Mesenteric fat pad (tissue), 1 donor: ENCODE measurements at regions not wholly inside any gene's neighbourhood (a gene's known extent, or its start where the extent isn't known, plus 50 kb on each side); places are given as distances from the start of the nearest gene placed in this dataset.
"Not testable (repeated sequence)": the region's sequence is repeated elsewhere in the genome, so short reads cannot be mapped to it uniquely, and the experiment has no call there.

ENCODE experiments used
- DNase-seq: peaks from one replicate; pipeline ENCODE4 v3.0.0-alpha.2; 2020; ENCODE audit warnings: low spot score
- donor health status: DM: yes; HTN: yes; CAD: no.

DNA sequence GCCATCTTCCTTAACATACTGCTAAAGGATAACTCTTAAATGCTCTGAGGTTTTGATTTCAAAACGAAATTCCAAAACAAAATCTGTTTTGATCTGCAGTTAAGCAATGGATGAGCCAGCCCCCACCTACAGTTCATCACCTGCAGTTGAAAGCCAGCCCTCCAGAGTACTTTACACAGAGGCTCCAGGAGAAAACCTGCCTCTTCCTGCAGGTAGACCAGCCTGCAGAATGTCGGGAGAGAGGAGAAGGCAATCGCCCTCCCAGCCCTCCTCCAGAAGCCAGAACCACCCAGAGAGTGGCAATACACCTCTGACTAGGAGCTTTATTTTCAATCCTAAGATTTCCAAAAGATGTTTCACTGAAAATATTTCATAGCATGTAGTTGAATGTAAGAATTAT, 798.1 kb downstream of the GATA3 start:
- no peak for DNase-seq

- no peak for DNase-seq
Measured at GRCh38 chr10:8853048-8853447, 798.6 kb downstream of the GATA3 start.

- not testable (repeated sequence) for DNase-seq
Measured at GRCh38 chr10:8868924-8869323, 814.4 kb downstream of the GATA3 start.

GRCh38 chr10:8873310-8873709, 818.8 kb downstream of the GATA3 start:
- DNase-seq = no peak

GRCh38 chr10:8874268-8874667, 819.8 kb downstream of the GATA3 start:
- DNase-seq = no peak

- no peak for DNase-seq
Measured at GRCh38 chr10:8874972-8875371, 820.5 kb downstream of the GATA3 start.

GRCh38 chr10:8876171-8876570, 821.7 kb downstream of the GATA3 start:
- DNase-seq = no peak

GRCh38 chr10:8889538-8889937, 835.0 kb downstream of the GATA3 start:
- no peak for DNase-seq

DNA sequence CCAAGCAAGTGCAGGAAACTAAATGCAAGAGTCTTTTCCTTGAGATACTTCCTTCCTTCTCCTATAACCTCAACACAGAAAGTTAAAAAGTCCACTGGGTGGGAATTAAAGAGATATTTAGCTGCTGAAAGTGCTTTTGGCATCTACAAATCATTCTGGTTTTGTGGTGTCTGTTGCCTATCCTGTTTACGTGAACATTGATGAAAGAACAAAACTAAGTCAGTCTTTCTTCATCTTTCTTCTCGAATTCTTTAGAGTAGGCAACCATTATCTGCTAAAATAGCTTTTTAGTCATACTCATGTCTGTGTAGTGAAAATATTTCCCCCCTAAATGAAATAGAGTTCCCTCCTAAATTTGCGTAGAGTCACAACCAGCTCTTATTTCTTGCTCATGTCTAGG, 838.6 kb downstream of the GATA3 start:
- no peak for DNase-seq

DNA sequence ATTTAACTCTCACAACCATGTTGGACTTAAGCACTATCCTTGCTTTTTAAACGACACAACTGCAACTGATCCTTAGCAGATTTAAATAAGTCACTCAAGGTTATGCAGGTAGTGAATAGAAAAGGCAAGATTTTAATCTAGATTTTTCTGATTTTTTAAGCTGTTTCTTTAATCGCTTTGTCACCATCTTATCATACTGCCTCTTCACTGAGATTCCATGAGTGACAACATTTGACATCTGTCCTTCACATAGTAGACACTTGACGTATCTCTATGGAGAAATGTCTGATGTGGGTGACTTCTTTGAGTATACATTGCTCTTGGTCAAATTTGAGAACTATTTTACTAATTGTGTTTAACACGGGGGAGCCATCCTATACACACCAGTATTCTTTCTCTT, 839.7 kb downstream of the GATA3 start:
- DNase-seq = no peak

DNA sequence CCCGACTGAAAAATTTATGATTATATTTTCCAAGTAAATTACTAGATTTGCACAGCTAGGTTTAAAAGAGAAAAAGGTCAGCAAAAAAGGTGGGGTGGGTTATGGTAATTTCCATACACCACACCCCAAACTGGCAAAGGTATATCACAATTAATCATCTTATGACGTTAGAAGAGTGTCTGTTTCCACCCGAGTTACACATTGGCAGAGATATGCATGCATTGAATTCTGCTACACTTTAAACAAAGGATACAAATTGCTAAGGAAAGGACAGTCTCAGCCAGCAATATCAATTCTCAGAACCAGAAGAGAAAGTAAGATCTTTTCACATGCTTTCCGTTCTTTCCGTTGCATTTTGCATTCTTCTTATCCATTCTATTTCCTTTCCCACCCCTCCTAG, 843.3 kb downstream of the GATA3 start:
- DNase-seq = no peak

GRCh38 chr10:8898745-8899330, 844.4 kb downstream of the GATA3 start:
- DNase-seq = no peak

GRCh38 chr10:8902926-8903325, 848.4 kb downstream of the GATA3 start:
- DNase-seq = no peak

- no peak for DNase-seq
Measured at GRCh38 chr10:8908013-8908412, 853.5 kb downstream of the GATA3 start.

GRCh38 chr10:8910314-8910713, 855.8 kb downstream of the GATA3 start:
- no peak for DNase-seq

DNA sequence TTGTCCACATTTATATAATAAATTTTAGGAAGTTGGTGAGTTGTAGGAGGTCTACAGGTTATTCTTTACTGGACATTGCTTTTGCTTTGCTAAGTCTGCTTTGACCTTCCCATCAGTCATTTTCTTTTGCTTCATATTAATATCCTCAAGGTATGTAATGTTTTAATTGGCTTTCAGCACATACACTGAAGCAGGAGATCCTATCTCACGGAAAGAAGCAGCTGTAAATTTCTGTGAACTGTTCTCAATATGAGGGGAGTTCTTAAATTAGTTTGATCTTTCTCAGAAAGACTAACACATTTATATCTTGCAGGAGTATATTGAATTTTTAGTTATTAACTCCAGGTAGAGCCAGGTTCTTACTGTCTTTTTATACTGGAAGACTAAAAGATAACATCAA, 856.5 kb downstream of the GATA3 start:
- no peak for DNase-seq

- no peak for DNase-seq
Measured at GRCh38 chr10:8912108-8912507, 857.6 kb downstream of the GATA3 start.

DNA sequence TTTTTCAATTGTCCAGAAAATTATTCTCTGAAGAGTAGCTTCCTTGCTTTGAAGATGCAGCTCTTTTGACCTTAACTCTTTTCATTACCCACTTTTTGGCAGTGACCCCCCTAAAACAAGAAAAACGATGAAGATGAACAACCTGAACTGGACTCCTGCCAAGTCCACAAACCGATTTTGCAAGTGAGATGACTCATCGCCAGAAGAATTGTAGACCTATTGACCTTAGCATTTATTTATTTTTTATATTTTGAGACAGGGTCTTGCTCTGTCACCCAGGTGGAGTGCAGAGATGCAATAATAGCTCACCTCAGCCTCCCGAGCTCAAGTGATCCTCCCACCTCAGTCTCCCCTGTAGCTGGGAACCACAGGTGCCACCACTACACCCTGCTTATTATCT, 859.2 kb downstream of the GATA3 start:
- no peak for DNase-seq

GRCh38 chr10:8919280-8919679, 864.8 kb downstream of the GATA3 start:
- DNase-seq = no peak

GRCh38 chr10:8921568-8921967, 867.1 kb downstream of the GATA3 start:
- no peak for DNase-seq

DNA sequence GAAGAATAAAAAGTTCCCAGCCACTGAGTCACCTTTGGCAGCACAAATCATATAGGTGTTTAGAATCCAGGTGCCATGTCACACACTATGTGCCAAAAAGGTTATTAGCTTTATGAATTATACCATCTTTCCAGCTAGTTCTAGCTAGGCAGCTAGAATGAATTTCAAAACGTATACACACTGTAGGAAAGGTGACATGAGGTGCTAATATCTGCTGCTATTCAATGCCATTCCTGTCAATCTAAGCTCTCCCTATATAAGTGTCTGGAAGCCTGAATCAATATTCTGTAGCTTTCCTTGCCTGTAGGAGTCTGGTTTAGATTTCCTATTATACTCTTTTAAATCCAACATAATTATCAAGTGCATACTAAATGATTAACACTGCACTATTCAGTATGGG, 868.6 kb downstream of the GATA3 start:
- DNase-seq = no peak

DNA sequence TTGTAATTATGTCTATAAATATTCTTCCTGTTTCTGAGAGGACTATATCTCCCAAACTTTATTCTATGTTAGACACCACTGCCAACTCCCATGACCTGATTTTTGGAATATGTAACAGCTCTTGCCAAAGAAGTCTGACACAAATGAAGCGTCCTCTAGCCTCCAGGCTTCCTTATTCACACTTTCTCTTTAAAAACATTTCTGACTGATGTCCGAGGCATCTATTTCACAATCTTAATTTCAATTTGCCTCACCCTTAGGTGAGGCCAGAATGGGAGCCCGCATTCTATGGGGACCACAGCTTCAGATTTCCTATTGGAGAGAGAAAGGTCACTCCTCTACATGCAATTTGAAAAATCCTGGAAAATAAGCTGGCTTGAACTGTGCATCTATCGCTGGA, 873.2 kb downstream of the GATA3 start:
- no peak for DNase-seq

DNA sequence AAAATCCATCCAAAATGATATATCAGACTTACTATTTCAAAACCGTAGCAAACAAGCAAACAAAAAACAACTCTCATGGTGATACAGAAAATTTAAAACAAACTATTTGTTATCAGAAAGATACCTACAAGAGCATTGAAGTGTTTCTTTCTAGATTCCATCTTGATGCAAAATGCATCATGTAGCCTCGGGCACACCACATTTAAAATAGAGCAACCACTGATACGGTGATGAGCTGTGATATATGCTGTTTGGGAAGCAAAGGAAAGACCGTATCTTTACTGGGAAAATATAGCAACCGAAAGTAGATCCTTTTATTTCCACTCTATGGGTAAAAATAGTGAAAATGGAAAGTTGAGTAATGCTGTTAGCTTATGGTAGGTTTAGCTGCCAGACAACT, 892.0 kb downstream of the GATA3 start:
- DNase-seq = no peak

GRCh38 chr10:8950978-8951377, 896.5 kb downstream of the GATA3 start:
- no peak for DNase-seq
